HG03103 (cell line): ENCODE measurements at regions not wholly inside any gene's neighbourhood (a gene's known extent, or its start where the extent isn't known, plus 50 kb on each side); places are given as distances from the start of the nearest gene placed in this dataset.
A peak's percentile ranks its signal among the peaks of the same experiment; 100 is the strongest.

Source experiments
- ATAC-seq: cut with Tn5 transposase; IDR thresholded peaks from one replicate; pipeline ENCODE4 v1.9.1; 2021; ENCODE audit warnings: low read depth; ENCODE audit not compliant: unreplicated experiment

DNA sequence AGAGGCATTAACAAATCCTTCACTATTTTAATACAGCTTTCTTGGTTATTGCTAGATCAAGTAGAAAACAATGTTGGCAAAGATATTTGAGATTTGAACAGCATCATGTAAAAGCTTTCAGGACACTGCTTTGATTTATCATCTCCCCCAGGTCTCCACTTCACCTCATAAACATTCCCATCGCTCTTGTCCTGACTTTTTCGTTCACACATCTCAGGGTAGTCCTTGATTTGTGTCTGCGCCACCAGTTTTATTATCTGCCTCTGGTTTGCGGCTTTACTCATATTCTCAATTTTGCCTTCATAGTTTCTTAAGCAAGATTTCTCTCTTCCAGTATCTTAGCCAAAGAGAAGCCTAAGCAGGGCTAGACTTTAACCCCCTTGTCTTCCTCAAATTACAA, 63.5 kb upstream of the ROR1 start:
- no peak for ATAC-seq

DNA sequence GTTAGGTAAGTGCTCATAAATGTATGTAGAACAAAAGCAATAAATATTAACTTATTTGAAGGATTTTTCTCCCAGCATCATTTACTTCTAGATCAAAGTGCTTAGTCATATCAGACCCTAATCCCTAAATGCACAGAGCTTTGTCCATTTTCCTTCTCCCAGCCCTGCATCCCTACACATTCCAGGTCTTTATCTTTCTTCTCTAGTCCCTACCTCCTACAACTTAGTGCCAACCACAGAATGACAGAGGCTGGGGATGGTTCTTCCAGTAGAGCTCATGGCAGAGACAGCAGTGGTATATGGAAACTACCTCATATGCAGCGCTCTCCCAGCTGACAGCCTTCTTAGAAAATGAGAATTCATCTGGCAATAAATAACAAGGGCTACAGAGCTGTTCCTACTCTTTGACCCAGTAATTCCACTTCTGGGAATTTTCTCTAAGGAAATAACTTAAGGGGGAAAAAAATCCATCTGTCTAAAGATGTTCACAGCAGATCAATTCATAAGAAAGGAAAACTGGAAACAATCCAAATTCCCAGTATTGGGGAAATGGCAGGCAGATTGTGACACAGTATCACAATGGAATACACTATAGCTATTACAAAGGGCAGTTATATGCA, 62.9 kb upstream of the ROR1 start:
- ATAC-seq = no peak

DNA sequence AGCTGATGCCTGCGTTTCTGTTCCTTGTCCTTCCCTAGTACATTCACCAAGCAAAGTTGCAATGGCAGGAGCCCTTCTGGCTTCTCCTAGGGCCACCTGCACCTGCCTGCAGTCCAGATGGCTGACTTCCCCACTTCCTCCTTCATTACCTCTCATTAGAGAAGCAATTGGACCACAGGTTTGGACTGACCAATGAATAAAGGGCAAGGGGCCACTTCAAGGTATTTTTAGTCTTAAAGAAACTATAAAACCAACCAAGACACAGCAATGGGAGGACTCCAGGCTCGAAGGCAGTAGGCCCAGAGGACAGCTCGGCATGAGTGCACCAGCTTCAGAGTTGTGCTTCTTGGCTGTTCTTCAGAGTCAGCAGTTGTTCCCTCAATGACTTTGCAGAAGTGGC, 60.8 kb upstream of the ROR1 start:
- no peak for ATAC-seq

DNA sequence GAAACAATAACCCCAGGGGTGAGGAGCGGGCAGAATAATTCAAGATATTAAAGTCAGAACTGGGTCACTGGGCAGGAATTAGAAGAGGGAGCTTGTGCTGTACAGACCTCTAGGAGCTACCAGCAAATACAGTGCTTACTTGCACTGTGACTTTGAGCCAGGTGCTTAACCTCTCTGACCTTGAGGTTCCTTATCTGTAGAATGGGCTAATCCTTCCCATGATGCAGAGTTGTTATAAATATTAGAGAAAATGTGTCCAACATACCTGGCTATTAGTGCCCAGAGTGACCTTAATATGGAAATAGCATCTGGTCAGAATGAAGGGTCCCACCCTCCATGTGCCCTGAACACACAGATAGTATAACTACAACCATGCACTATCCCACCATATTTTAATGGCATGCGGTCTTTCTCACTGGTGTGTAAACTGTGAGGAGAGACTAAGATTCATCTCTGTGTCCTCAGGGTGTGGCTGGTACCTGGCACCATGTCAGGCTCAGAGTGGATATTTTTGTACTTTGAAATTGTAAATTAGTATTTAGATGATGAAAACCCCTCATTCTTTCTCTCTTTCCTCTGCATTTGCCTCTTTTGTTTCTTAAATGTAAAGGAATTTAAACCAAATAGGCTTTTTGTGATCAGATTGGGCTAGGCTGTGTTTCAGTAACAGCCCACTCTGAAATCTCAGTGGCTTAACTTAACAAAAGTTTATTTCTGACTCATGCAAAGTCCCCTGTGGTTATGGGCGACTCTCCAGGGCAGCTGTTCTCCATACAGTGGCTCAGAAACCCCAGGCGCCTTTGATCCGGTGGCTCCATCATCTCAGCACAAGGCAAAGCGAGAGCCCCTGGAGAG, 60.0 kb upstream of the ROR1 start:
- peak; percentile 69 for ATAC-seq

- no peak for ATAC-seq
Observed at GRCh38 chr1:63714482-63714760, 59.4 kb upstream of the ROR1 start.

GRCh38 chr1:63717511-63718065, 56.2 kb upstream of the ROR1 start:
- ATAC-seq = no peak

- no peak for ATAC-seq
Observed at GRCh38 chr1:63718541-63718970, 55.3 kb upstream of the ROR1 start.

DNA sequence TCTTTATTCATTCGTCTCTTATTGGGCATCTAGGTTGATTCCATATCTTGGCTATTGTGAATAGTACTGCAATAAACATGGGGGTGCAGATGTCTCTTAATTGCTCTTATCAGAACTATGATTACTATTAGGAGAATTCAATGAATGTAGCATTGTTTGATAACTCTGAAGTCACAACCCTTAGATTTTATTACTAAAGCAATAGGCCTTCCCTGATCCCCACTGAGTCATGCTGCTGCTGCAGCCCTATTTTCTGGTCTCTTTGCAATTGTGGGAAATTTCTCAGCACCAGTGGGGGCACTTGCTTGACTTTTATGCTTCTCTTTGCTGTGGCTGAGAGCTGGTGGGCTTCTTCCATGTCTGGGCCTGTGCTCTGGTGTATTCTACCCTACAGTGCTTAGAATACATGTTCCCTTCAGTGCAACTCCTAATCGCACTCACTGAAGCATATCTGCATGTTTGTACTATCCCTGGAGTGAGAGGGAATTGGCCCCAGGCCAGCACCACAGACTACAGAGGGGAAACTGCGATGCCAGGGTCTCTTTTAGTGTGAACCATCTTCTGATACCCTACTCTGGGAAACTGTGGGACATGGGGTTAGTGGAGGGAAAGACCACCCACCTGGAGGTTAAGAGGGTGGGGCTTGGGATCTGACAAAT, 52.2 kb upstream of the ROR1 start:
- ATAC-seq = no peak

- ATAC-seq = no peak
Observed at GRCh38 chr1:63723602-63724001, 50.2 kb upstream of the ROR1 start.
